Neural progenitor cell (in vitro differentiated cells): ENCODE measurements at regions not wholly inside any gene's neighbourhood (a gene's known extent, or its start where the extent isn't known, plus 50 kb on each side); places are given as distances from the start of the nearest gene placed in this dataset.

Source experiments
- DNase-seq: peaks from one replicate; pipeline ENCODE4 v3.0.0-alpha.2; 2016; ENCODE audit warnings: low spot score
- H2AFZ ChIP-seq: fragments of 200-600 bp; sonication (generic); replicated peaks from 2 replicates; pipeline ENCODE4 v1.6.1; 2016; ENCODE audit warnings: antibody characterized with exemption
- H3F3A ChIP-seq: fragments of 200-600 bp; sonication (generic); 2 replicates; pipeline ENCODE4 v1.6.1; 2016; ENCODE audit warnings: antibody characterized with exemption, low read depth
- H3K27ac ChIP-seq: fragments of 200-600 bp; sonication (generic); 2 replicates; pipeline ENCODE4 v1.5.1; 2016; ENCODE audit warnings: mild to moderate bottlenecking
- H3K27me3 ChIP-seq: fragments of 200-600 bp; sonication (generic); 2 replicates; pipeline ENCODE4 v1.6.1; 2016; ENCODE audit warnings: mild to moderate bottlenecking, moderate library complexity
- H3K36me3 ChIP-seq: fragments of 200-600 bp; sonication (generic); 2 replicates; pipeline ENCODE4 v1.5.1; 2016
- H3K4me1 ChIP-seq: fragments of 200-600 bp; sonication (generic); 2 replicates; pipeline ENCODE4 v1.6.1; 2016; ENCODE audit warnings: mixed run types
- H3K4me2 ChIP-seq: fragments of 200-600 bp; sonication (generic); 2 replicates; pipeline ENCODE4 v1.6.1; 2016
- H3K4me3 ChIP-seq: fragments of 200-600 bp; sonication (generic); 2 replicates; pipeline ENCODE4 v1.5.1; 2016
- H3K79me2 ChIP-seq: fragments of 200-600 bp; sonication (generic); 2 replicates; pipeline ENCODE4 v1.6.1; 2016; ENCODE audit warnings: low read depth
- H3K9ac ChIP-seq: fragments of 200-600 bp; sonication (generic); 2 replicates; pipeline ENCODE4 v1.6.1; 2016
- H3K9me3 ChIP-seq: fragments of 200-600 bp; sonication (generic); 2 replicates; pipeline ENCODE4 v1.5.1; 2016; ENCODE audit warnings: low read depth
- H4K20me1 ChIP-seq: fragments of 200-600 bp; sonication (generic); 2 replicates; pipeline ENCODE4 v1.6.1; 2016; ENCODE audit warnings: low read depth
- H3K27ac Mint-ChIP-seq: 3 replicates; pipeline ENCODE4 v1.8.0; 2021; ENCODE audit warnings: mixed read lengths
- H3K27me3 Mint-ChIP-seq: 2 replicates; pipeline ENCODE4 v1.8.0; 2022; ENCODE audit warnings: low read depth, mild to moderate bottlenecking, inconsistent platforms, moderate library complexity, mixed read lengths; ENCODE audit not compliant: insufficient read depth
- H3K36me3 Mint-ChIP-seq: 3 replicates; pipeline ENCODE4 v1.8.0; 2021; ENCODE audit warnings: mixed read lengths
- H3K4me1 Mint-ChIP-seq: 3 replicates; pipeline ENCODE4 v1.8.0; 2021; ENCODE audit warnings: mixed read lengths
- H3K4me3 Mint-ChIP-seq: 3 replicates; pipeline ENCODE4 v1.8.0; 2021; ENCODE audit warnings: mild to moderate bottlenecking, moderate library complexity, mixed read lengths
- H3K9me3 Mint-ChIP-seq: 3 replicates; pipeline ENCODE4 v1.8.0; 2020; ENCODE audit warnings: mixed read lengths
- CTCF ChIP-seq: fragments of 200-600 bp; sonication (generic); IDR thresholded peaks from 2 replicates; pipeline ENCODE4 v1.5.1; 2017; ENCODE audit warnings: antibody characterized with exemption, mild to moderate bottlenecking
- EZH2 ChIP-seq: fragments of 200-600 bp; sonication (generic); IDR thresholded peaks from 2 replicates; pipeline ENCODE4 v1.6.1; 2017; ENCODE audit warnings: antibody characterized with exemption, mild to moderate bottlenecking, moderate library complexity
- EZH2phosphoT487 ChIP-seq: fragments of 200-600 bp; sonication (generic); IDR thresholded peaks from 2 replicates; pipeline ENCODE4 v1.6.1; 2017; ENCODE audit warnings: antibody characterized with exemption

DNA sequence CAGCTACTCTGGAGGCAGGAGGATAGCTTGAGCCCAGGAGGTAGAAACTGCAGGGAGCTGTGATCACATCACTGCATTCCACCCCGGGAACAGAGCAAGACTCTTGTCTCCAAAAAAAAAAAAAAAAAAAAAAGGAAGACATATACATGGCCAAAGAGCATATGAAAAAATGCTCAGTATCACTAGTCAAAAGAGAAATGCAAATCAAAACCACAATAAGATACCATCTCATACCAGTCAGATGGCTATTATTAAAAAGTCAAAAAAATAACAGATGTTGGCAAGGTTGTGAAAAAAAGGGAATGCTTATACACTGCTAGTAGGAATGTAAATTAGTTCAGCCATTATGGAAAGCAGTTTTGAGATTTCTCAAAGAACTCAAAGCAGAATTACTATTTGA, 174.8 kb upstream of the ATF7IP start:
- no peak for TF ChIP-seq CTCF
- no peak for TF ChIP-seq EZH2
- TF ChIP-seq EZH2phosphoT487: no peak
- peaks cover 6% of the 10 kb centered on the region for H3K9me3 Mint-ChIP-seq
- Histone ChIP-seq H3K27ac (no peak overlapping the region), H4K20me1 (no peaks in the 10 kb centered on the region), H3K9ac (no peak overlapping the region), H3K9me3 (no peaks in the 10 kb centered on the region), H3K36me3 (no peaks in the 10 kb centered on the region), H3K79me2 (no peaks in the 10 kb centered on the region), H2AFZ (no peak overlapping the region), H3K4me3 (no peak overlapping the region), H3K4me2 (no peak overlapping the region), H3K4me1 (peaks cover 15% of the 10 kb centered on the region), H3K27me3 (no peaks in the 10 kb centered on the region), H3F3A (no peaks in the 10 kb centered on the region)
- no peaks in the 10 kb centered on the region for H3K36me3 Mint-ChIP-seq
- H3K27ac Mint-ChIP-seq: no peak overlapping the region
- peaks cover 3% of the 10 kb centered on the region for H3K4me1 Mint-ChIP-seq
- H3K27me3 Mint-ChIP-seq: peaks cover 4% of the 10 kb centered on the region
- no peak overlapping the region for H3K4me3 Mint-ChIP-seq
- no peak for DNase-seq

GRCh38 chr12:14191612-14192011, 173.9 kb upstream of the ATF7IP start:
- no peaks in the 10 kb centered on the region for H4K20me1 ChIP-seq
- no peaks in the 10 kb centered on the region for H3K36me3 ChIP-seq
- no peak overlapping the region for H3K4me3 Mint-ChIP-seq
- no peaks in the 10 kb centered on the region for H3K79me2 ChIP-seq
- H2AFZ ChIP-seq: peak overlapping the region; percentile 88
- H3K27ac Mint-ChIP-seq: no peak overlapping the region
- H3K4me3 ChIP-seq: no peak overlapping the region
- H3K4me1 Mint-ChIP-seq: no peaks in the 10 kb centered on the region
- H3K4me2 ChIP-seq: no peak overlapping the region
- no peaks in the 10 kb centered on the region for H3F3A ChIP-seq
- TF ChIP-seq CTCF: no peak
- TF ChIP-seq EZH2phosphoT487: no peak
- no peak for TF ChIP-seq EZH2
- no peaks in the 10 kb centered on the region for H3K36me3 Mint-ChIP-seq
- no peaks in the 10 kb centered on the region for H3K27me3 ChIP-seq
- H3K27me3 Mint-ChIP-seq: peaks cover 3% of the 10 kb centered on the region
- H3K4me1 ChIP-seq: peaks cover 14% of the 10 kb centered on the region
- H3K27ac ChIP-seq: no peak overlapping the region
- no peaks in the 10 kb centered on the region for H3K9me3 ChIP-seq
- peaks cover 6% of the 10 kb centered on the region for H3K9me3 Mint-ChIP-seq
- no peak overlapping the region for H3K9ac ChIP-seq
- no peak for DNase-seq

DNA sequence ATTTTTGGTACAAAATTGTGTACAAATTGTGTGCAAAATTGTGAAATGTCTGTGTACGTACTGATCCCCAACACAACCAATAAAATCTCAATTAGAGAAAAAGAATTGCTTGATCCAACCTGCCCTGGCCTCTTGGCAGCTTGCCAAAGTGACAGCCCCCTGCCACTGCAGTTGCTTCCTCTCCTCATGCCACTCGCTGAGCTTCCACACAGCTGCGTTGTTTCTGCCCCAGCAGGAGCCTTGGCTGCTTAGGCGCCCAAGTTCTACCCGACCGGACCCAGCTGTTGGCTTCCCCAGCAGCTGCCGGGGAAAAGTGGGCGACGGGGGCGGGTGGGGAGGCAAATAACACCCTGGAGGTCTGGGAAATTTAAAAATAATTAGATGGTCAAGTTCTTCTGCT, 171.8 kb upstream of the ATF7IP start:
- Histone ChIP-seq H3K27me3 (no peaks in the 10 kb centered on the region), H3K4me1 (peaks cover 14% of the 10 kb centered on the region), H2AFZ (no peak overlapping the region), H3K4me3 (no peak overlapping the region), H3K36me3 (no peaks in the 10 kb centered on the region), H3K9me3 (no peaks in the 10 kb centered on the region), H3K9ac (no peak overlapping the region), H4K20me1 (no peaks in the 10 kb centered on the region), H3K4me2 (no peak overlapping the region), H3K79me2 (no peaks in the 10 kb centered on the region), H3K27ac (no peak overlapping the region), H3F3A (no peaks in the 10 kb centered on the region)
- H3K27ac Mint-ChIP-seq: no peak overlapping the region
- H3K4me1 Mint-ChIP-seq: no peaks in the 10 kb centered on the region
- DNase-seq: peak; percentile 21
- no peak for TF ChIP-seq CTCF
- TF ChIP-seq EZH2: no peak
- TF ChIP-seq EZH2phosphoT487: no peak
- no peak overlapping the region for H3K4me3 Mint-ChIP-seq
- no peaks in the 10 kb centered on the region for H3K36me3 Mint-ChIP-seq
- peaks cover 7% of the 10 kb centered on the region for H3K27me3 Mint-ChIP-seq
- peaks cover 9% of the 10 kb centered on the region for H3K9me3 Mint-ChIP-seq

DNA sequence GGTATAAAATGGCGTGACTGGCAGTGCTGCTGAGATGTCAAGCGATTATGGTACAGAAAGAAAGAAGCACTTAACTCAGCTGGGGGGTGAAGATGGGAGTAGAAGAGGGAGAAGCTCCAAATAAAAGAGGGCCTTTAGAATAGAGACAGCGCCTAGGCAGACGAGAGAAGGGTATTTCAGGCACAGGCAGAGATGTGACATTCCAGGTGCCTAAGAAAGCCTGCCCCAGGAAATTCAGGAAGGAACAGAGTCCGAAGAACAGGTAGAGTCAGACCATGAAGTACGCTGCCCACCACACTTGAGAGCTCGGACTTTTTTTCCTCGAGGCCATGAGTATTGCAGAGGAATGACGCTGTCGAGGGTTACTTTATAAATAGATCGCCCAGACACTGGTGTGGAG, 170.9 kb upstream of the ATF7IP start:
- no peak overlapping the region for H2AFZ ChIP-seq
- no peaks in the 10 kb centered on the region for H3F3A ChIP-seq
- no peak for DNase-seq
- H3K9me3 ChIP-seq: no peaks in the 10 kb centered on the region
- H3K79me2 ChIP-seq: no peaks in the 10 kb centered on the region
- no peak overlapping the region for H3K4me2 ChIP-seq
- Mint-ChIP-seq H3K4me3 (no peak overlapping the region), H3K27ac (no peak overlapping the region), H3K27me3 (peaks cover 7% of the 10 kb centered on the region), H3K9me3 (peaks cover 9% of the 10 kb centered on the region), H3K36me3 (no peaks in the 10 kb centered on the region), H3K4me1 (no peaks in the 10 kb centered on the region)
- H3K27ac ChIP-seq: no peak overlapping the region
- no peaks in the 10 kb centered on the region for H3K27me3 ChIP-seq
- H3K36me3 ChIP-seq: no peaks in the 10 kb centered on the region
- H3K4me1 ChIP-seq: peaks cover 10% of the 10 kb centered on the region
- no peak overlapping the region for H3K9ac ChIP-seq
- no peaks in the 10 kb centered on the region for H4K20me1 ChIP-seq
- TF ChIP-seq EZH2: no peak
- no peak for TF ChIP-seq EZH2phosphoT487
- no peak for TF ChIP-seq CTCF
- H3K4me3 ChIP-seq: no peak overlapping the region
